OCI-LY1 (cell line): ENCODE measurements at regions not wholly inside any gene's neighbourhood (a gene's known extent, or its start where the extent isn't known, plus 50 kb on each side); places are given as distances from the start of the nearest gene placed in this dataset.

Source experiments
- EZH2 ChIP-seq: fragments of 200-600 bp; sonication (generic), shearing (Covaris generic); IDR thresholded peaks from 2 replicates; pipeline ENCODE4 v1.8.0; 2017; ENCODE audit warnings: borderline replicate concordance, mixed run types, mild to moderate bottlenecking, antibody characterized with exemption, low read length, moderate library complexity, mixed read lengths
- TF ChIP-seq, protein P1 (sequence below): fragments of 200-600 bp; sonication (generic), shearing (Covaris generic); IDR thresholded peaks from 2 replicates; pipeline ENCODE4 v1.5.1; 2017; ENCODE audit warnings: mild to moderate bottlenecking, antibody characterized with exemption, low read length, moderate library complexity, mixed read lengths

DNA sequence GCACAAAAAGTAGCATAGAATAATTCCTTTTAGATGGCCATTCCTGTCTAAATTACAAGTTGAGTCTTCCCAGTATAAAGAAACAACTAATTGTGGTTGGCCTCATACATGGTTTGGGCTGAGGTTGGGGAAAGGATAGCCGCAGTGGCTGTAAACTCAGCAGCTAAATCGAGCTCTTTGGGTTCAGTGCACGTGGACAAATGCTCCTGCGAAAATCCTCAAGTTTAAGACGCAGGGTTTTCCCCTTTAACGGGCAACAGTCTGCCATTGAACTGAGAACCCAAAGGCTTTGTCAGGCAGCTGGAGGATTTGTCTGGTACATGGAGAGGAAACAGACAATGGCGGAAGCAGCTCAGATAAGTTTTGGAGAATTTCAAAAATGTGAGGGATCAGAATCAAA lies 331.9 kb downstream of the TGFB2 start:
- TF ChIP-seq, protein P1, sequence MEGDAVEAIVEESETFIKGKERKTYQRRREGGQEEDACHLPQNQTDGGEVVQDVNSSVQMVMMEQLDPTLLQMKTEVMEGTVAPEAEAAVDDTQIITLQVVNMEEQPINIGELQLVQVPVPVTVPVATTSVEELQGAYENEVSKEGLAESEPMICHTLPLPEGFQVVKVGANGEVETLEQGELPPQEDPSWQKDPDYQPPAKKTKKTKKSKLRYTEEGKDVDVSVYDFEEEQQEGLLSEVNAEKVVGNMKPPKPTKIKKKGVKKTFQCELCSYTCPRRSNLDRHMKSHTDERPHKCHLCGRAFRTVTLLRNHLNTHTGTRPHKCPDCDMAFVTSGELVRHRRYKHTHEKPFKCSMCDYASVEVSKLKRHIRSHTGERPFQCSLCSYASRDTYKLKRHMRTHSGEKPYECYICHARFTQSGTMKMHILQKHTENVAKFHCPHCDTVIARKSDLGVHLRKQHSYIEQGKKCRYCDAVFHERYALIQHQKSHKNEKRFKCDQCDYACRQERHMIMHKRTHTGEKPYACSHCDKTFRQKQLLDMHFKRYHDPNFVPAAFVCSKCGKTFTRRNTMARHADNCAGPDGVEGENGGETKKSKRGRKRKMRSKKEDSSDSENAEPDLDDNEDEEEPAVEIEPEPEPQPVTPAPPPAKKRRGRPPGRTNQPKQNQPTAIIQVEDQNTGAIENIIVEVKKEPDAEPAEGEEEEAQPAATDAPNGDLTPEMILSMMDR, result no peak
- no peak for TF ChIP-seq EZH2
